Right lobe of liver (tissue), 4 donors: ENCODE measurements at regions not wholly inside any gene's neighbourhood (a gene's known extent, or its start where the extent isn't known, plus 50 kb on each side); places are given as distances from the start of the nearest gene placed in this dataset.

ENCODE experiments used
- POLR2A ChIP-seq: fragments of 450-650 bp; IDR thresholded peaks from one replicate; pipeline ENCODE4 v1.6.1; 2017; ENCODE audit warnings: antibody characterized with exemption, mild to moderate bottlenecking
- TF ChIP-seq, protein P1 (sequence below), 4 donors: fragments of 200-600 bp in 3 of 4; fragments of 450-650 bp in 1 of 4; IDR thresholded peaks; one replicate each; pipeline versions ENCODE4 v1.5.1 to v1.8.0; 2016 to 2022; ENCODE audit warnings: antibody characterized with exemption in 4 of 4, mild to moderate bottlenecking in 2 of 4
- donor health status: DM: no; HTN: no; CAD: no.
- donor health status: DM: no; HTN: no; CAD: no.
- donor health status: DM: no; HTN: yes; CAD: no.

DNA sequence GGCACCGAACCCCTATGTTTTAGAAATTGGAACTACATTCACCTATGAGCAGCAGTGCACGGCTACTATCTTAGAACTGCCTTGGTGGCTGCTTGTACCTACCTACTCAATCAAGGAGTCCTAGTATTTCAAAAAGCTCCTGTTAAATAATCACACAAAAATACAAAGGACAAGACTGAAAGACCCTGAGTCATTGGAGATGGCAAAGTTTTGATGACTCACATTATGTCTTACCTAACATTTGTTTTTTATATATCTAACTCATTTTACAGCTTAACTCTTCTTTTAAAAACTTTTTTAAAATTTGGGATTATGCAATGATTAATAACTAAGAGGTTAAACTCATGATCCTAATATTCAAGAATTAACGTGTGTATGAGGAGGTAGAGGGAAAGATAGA, 1206.0 kb upstream of the TMPRSS15 start:
- TF ChIP-seq, protein P1, sequence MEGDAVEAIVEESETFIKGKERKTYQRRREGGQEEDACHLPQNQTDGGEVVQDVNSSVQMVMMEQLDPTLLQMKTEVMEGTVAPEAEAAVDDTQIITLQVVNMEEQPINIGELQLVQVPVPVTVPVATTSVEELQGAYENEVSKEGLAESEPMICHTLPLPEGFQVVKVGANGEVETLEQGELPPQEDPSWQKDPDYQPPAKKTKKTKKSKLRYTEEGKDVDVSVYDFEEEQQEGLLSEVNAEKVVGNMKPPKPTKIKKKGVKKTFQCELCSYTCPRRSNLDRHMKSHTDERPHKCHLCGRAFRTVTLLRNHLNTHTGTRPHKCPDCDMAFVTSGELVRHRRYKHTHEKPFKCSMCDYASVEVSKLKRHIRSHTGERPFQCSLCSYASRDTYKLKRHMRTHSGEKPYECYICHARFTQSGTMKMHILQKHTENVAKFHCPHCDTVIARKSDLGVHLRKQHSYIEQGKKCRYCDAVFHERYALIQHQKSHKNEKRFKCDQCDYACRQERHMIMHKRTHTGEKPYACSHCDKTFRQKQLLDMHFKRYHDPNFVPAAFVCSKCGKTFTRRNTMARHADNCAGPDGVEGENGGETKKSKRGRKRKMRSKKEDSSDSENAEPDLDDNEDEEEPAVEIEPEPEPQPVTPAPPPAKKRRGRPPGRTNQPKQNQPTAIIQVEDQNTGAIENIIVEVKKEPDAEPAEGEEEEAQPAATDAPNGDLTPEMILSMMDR (IDR thresholded peaks at IDR 0.05): no peak
- no peak for TF ChIP-seq POLR2A
